ENCODE measurements at regions not wholly inside any gene's neighbourhood (a gene's known extent, or its start where the extent isn't known, plus 50 kb on each side); places are given as distances from the start of the nearest gene placed in this dataset.
"Not testable (repeated sequence)": the region's sequence is repeated elsewhere in the genome, so short reads cannot be mapped to it uniquely, and the experiment has no call there.

DNA sequence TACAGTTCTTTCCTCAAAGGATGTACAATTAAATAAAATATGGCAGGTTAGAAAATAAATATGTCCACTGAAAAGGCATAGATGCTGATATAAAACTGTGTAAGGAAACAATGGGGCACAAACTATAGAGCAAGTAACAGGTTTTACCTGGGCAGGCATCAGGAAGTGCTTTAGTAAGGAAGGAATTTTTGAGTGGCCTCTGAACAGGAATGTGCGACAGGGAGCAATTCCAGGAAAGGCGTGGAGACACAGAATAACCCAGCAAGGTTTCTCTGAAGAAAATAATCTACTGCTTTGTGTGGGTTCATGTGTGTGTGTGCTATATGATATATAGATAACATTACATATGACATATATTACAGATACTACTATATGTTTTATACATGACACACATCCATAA, 128.4 kb downstream of the RGS21 start:
- FAIRE-seq, result no peak
- DNase-seq (ENCODE audit: insufficient read length, low spot score), result no peak
- no peak for TF ChIP-seq TAF1 (IDR thresholded peaks at IDR 0.05; ENCODE audit: low read depth, low read length)
- no peak for TF ChIP-seq POLR2A (IDR thresholded peaks at IDR 0.05; ENCODE audit: low read depth, low read length)
- TF ChIP-seq PAX5 (IDR thresholded peaks at IDR 0.05; ENCODE audit: insufficient read depth, low read length, severe bottlenecking), result no peak
- TF ChIP-seq POU2F2 (IDR thresholded peaks at IDR 0.05; ENCODE audit: low read depth, low read length), result no peak
- no peak for TF ChIP-seq SPI1 (IDR thresholded peaks at IDR 0.05; ENCODE audit: low read depth, low read length)

DNA sequence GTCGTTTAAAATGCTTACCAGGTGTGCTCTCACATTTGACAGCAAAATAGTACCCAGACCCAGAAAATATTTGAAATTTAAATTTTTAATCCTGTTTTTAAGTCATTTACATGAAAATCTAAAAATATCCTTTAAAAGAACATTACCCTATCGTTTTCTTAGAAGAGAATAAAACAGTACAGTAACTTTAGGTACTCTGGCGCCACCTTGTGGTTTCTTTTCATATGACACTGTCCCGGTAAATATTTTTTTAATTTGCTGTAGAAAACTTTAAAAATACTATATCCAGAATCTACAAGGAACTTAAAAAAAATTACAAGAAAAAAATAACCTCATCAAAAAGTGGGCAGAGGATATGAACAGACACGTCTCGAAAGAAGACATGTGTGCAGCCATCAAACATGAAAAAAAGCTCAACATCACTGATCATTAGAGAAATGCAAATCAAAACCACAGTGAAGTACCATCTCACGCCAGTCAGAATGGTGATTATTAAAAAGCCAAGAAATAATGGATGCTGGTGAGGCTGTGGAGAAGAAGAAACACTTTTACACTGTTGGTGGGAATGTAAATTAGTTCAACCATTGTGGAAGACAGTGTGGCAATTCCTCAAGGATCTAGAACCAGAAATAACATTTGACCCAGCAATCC, 129.2 kb downstream of the RGS21 start:
- no peak for FAIRE-seq
- no peak for TF ChIP-seq TAF1 (IDR thresholded peaks at IDR 0.05; ENCODE audit: low read depth, low read length)
- TF ChIP-seq POLR2A (IDR thresholded peaks at IDR 0.05; ENCODE audit: low read depth, low read length), result no peak
- DNase-seq (ENCODE audit: insufficient read length, low spot score), result no peak

DNA sequence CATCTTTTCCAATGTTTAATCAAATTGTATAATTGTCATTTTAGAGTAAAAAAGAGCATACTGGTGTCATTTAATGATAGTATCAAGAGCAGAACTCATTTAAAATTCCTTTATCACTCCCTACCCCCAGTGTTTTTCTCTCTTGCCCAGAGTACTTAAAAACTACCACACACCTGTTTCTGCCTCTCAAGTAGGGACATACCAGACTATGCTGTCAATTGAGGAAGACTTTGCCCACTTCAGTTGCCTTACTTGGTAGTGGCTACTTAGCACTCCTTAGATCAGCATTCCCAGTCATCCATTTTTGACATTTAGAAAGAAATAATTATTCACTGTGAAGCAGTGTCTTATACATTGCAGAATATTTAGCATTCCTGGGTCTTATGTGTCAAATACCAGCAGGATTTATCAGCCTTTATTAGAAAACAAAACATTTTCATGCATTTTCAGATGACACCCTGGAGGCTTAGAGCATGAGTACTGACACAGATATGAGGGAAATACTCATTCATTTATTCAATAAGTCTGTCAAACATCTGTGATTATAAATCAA, 127.5 kb upstream of the RGS1 start:
- DNase-seq (ENCODE audit: insufficient read length, low spot score) (no peak), FAIRE-seq (no peak)
- TF ChIP-seq POU2F2 (IDR thresholded peaks at IDR 0.05; ENCODE audit: low read depth, low read length) (no peak), POLR2A (IDR thresholded peaks at IDR 0.05; ENCODE audit: low read depth, low read length) (no peak), PAX5 (IDR thresholded peaks at IDR 0.05; ENCODE audit: insufficient read depth, low read length, severe bottlenecking) (no peak), TAF1 (IDR thresholded peaks at IDR 0.05; ENCODE audit: low read depth, low read length) (no peak)

DNA sequence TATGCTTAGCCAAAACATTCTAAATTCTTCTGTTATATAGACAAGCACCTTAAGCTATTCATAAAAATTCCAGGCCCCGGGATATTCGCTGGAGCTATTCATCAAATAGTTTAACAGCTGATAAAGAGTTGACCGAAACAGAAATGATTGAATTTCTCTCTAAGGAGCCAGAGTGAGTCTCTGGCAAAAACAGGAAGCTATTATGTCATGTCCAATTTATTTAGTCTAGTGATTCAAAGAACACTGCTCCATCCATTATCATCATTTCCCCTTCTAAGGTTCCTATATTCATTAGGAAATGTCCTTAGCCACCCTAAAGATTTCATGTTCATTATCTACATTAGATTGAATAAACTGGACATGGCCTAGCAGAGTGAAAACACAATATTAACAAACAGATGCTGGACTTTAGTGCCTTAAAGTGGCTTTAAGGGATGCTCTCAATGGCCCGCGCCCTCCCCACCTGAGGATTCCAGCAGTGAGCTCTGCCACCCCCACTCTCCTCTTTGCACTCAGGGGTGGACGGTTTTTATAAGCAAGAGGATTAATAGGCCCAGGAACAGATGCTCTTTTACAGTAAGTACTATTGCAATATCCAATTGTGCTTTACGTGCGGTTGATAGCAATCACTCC, 122.1 kb upstream of the RGS1 start:
- FAIRE-seq (no peak), DNase-seq (ENCODE audit: insufficient read length, low spot score) (no peak)
- TF ChIP-seq PAX5 (IDR thresholded peaks at IDR 0.05; ENCODE audit: insufficient read depth, low read length, severe bottlenecking) (no peak), SPI1 (IDR thresholded peaks at IDR 0.05; ENCODE audit: low read depth, low read length) (no peak)

DNA sequence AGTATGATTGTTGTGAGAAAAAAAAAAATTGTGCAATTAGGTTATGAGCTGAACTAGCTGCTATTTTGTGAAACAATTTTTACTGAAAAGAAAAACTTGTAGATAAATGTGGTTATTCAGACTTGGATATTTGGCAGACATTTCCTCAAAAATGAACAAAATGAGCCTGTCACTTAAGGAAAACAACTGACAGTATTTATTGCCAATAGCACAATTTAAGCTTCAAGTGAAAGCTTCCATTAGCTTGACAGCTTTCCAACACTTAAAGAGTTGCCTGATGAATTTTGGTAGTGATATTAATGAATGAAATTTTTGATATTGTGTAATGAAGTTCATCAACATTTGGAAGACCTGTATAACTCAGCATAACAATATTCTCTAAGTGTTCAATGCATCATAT, 116.1 kb upstream of the RGS1 start:
- no peak for TF ChIP-seq POU2F2 (IDR thresholded peaks at IDR 0.05; ENCODE audit: low read depth, low read length)
- TF ChIP-seq POLR2AphosphoS5 (IDR thresholded peaks at IDR 0.05; ENCODE audit: low read depth, low read length), result no peak
- TF ChIP-seq POLR2A (IDR thresholded peaks at IDR 0.05; ENCODE audit: low read depth, low read length), result no peak
- no peak for TF ChIP-seq SPI1 (IDR thresholded peaks at IDR 0.05; ENCODE audit: low read depth, low read length)
- TF ChIP-seq TAF1 (IDR thresholded peaks at IDR 0.05; ENCODE audit: low read depth, low read length), result no peak
- TF ChIP-seq PAX5 (IDR thresholded peaks at IDR 0.05; ENCODE audit: insufficient read depth, low read length, severe bottlenecking), result no peak
- DNase-seq (ENCODE audit: insufficient read length, low spot score) (no peak), FAIRE-seq (no peak)

DNA sequence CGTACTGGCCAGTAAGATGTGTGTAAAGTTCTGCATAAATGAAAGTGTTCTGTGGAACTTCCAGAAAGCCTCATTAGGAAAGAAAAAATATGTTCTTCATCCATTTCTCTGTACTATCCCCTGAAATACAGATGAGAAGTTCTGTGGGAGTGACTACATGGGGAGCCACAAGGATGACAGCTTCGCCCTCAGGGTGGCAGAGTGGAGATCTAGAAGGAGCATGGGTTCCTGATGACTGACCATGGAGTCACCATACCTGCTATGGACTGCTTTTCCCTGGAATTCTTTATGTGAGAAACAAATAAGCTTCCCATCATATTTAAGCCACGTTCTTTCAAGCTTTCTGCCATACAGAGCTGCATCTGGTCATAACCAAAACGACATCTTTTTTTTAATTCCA, 113.9 kb upstream of the RGS1 start:
- DNase-seq (ENCODE audit: insufficient read length, low spot score) (no peak), FAIRE-seq (no peak)
- TF ChIP-seq POLR2AphosphoS5 (IDR thresholded peaks at IDR 0.05; ENCODE audit: low read depth, low read length) (no peak), TAF1 (IDR thresholded peaks at IDR 0.05; ENCODE audit: low read depth, low read length) (no peak), SPI1 (IDR thresholded peaks at IDR 0.05; ENCODE audit: low read depth, low read length) (no peak), POU2F2 (IDR thresholded peaks at IDR 0.05; ENCODE audit: low read depth, low read length) (no peak), POLR2A (IDR thresholded peaks at IDR 0.05; ENCODE audit: low read depth, low read length) (no peak), PAX5 (IDR thresholded peaks at IDR 0.05; ENCODE audit: insufficient read depth, low read length, severe bottlenecking) (no peak)

DNA sequence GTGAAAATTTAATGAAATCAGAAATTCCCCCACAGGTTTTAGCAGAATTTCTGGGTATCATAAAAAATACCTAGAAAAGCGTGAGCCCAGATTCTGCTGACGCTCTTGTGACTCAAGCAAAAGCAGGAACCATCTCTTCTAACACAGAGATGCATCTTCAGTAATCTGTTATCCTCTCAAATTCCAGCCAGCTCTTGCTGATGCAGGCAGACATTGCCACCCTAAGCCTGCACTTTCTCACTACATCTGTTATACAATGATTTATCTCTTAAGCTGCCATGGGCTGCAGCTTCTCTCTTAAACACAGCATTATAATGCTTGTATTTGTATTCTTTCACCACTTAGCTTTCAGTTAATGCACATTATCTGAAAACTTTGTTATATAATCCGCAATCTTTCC, 113.0 kb upstream of the RGS1 start:
- no peak for TF ChIP-seq POU2F2 (IDR thresholded peaks at IDR 0.05; ENCODE audit: low read depth, low read length)
- TF ChIP-seq PAX5 (IDR thresholded peaks at IDR 0.05; ENCODE audit: insufficient read depth, low read length, severe bottlenecking), result no peak
- no peak for TF ChIP-seq POLR2AphosphoS5 (IDR thresholded peaks at IDR 0.05; ENCODE audit: low read depth, low read length)
- TF ChIP-seq TAF1 (IDR thresholded peaks at IDR 0.05; ENCODE audit: low read depth, low read length), result no peak
- TF ChIP-seq POLR2A (IDR thresholded peaks at IDR 0.05; ENCODE audit: low read depth, low read length), result no peak
- no peak for TF ChIP-seq SPI1 (IDR thresholded peaks at IDR 0.05; ENCODE audit: low read depth, low read length)
- FAIRE-seq (no peak), DNase-seq (ENCODE audit: insufficient read length, low spot score) (no peak)

DNA sequence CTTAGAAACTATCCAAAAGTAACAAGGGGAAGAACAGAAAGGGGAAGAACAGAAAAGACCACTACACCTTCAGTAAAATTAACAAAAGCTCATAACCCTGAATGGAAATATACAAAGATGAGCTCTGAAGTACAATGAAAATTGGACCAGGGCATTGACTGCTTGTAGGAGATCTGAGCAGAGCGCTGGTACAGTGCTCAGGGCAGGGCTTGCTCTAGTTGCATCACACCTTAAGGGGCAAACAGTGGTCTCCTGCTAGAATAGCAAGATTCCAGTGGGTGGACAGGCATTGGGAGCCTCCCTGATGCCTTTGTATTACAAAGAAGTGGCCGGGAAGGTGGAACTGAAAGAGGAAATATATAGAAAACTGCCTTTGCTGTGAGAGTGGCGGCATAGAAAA, 111.9 kb upstream of the RGS1 start:
- DNase-seq (ENCODE audit: insufficient read length, low spot score) (no peak), FAIRE-seq (no peak)
- TF ChIP-seq POLR2A (IDR thresholded peaks at IDR 0.05; ENCODE audit: low read depth, low read length) (no peak), POU2F2 (IDR thresholded peaks at IDR 0.05; ENCODE audit: low read depth, low read length) (no peak), TAF1 (IDR thresholded peaks at IDR 0.05; ENCODE audit: low read depth, low read length) (no peak), SPI1 (IDR thresholded peaks at IDR 0.05; ENCODE audit: low read depth, low read length) (no peak), PAX5 (IDR thresholded peaks at IDR 0.05; ENCODE audit: insufficient read depth, low read length, severe bottlenecking) (no peak), POLR2AphosphoS5 (IDR thresholded peaks at IDR 0.05; ENCODE audit: low read depth, low read length) (no peak)

DNA sequence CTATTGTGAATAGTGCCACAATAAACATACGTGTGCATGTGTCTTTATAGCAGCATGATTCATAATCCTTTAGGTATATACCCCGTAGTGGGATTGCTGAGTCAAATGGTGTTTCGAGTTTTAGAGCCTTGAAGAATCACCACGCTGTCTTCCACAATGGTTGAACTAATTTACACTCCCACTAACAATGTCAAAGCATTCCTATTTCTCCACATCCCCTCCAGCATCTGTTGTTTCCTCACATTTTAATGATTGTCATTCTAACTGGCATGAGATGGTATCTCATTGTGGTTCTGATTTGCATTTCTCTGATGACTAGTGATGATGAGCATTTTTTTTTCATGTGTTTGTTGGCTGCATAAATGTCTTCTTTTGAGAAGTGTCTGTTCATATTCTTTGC, 110.4 kb upstream of the RGS1 start:
- DNase-seq (ENCODE audit: insufficient read length, low spot score); FAIRE-seq: not testable (repeated sequence)

DNA sequence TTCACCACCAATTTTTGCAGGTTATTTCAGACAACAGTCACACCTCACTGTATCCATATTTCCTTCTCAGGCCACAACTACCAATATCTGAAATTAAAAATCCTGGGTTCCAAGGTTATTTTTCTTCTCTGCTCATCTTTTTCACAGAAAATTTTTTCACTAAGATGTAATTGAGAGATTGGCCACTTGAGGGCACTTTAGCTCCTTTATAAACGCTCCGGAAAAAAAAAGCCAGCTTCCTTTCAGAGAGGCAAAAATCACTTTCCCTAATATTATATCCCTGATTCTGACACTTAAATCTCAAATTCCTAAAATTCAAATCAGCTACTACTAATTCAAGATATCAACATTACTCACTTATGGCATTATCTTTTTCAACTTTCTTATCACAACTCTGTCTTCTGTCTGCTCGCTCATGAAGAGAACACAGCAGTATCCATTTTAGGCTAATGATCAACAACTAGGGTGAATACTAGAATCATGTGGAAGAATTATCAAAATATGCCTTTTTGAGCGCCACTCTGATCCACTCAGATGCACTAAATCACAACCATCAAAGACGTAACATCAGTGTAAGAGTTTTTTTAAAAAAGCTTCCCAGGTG, 101.4 kb upstream of the RGS1 start:
- FAIRE-seq (no peak), DNase-seq (ENCODE audit: insufficient read length, low spot score) (no peak)
- TF ChIP-seq TAF1 (IDR thresholded peaks at IDR 0.05; ENCODE audit: low read depth, low read length) (no peak), POLR2AphosphoS5 (IDR thresholded peaks at IDR 0.05; ENCODE audit: low read depth, low read length) (no peak)

All from GM12891 (cell line).